CD1c-positive myeloid dendritic cell (primary cell): ENCODE measurements at regions not wholly inside any gene's neighbourhood (a gene's known extent, or its start where the extent isn't known, plus 50 kb on each side); places are given as distances from the start of the nearest gene placed in this dataset.
"Not testable (repeated sequence)": the region's sequence is repeated elsewhere in the genome, so short reads cannot be mapped to it uniquely, and the experiment has no call there.

Experiments used
- DNase-seq: peaks from one replicate; pipeline ENCODE4 v3.0.0-alpha.2; 2016; ENCODE audit errors: extremely low spot score

DNA sequence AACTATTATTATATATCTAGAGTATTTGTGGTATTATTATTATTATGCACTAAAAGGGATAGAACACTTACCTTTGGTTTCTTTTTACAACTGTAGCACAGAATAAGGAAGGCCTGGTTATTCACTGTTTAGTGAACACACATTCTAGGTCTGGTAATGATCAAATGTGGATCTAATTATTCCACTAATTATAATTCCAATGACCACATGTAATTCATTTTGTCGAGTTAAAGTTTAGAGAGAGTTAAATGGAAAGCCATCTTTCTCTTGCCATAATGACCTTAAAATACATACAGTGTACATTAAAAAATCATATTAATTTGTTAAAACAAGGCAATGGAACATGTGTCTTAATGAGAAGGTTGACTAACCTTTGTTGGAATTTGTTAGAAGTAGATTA is 147.8 kb downstream of the SEM1 start:
- no peak for DNase-seq

GRCh38 chr7:96558530-96558929 is 151.1 kb downstream of the SEM1 start:
- no peak for DNase-seq

- no peak for DNase-seq
Measured at GRCh38 chr7:96558093-96558492, 151.6 kb downstream of the SEM1 start.

GRCh38 chr7:96557598-96557997 is 152.0 kb downstream of the SEM1 start:
- not testable (repeated sequence) for DNase-seq

- DNase-seq = no peak
Measured at GRCh38 chr7:96548664-96549063, 161.0 kb downstream of the SEM1 start.

DNA sequence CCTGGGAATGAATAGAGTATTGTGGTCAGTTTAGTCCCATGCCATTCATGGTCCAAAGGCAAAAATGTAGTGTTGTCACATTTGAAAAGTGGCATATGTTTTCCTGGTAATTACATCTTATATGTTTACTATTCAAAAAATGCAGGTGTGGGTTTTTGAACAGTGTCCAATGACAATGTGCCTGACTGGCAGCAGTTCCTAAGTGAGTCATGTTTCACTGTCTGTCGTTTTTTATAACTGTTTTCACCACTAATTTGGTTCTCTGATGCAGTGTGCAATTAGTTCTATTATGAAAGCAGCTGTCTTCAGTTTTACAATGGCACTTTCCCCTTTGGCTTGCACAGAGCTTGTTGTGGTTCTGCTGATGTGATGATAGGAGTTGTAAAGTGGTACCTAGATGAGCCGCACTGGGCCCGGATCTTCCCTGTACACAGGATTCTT is 162.3 kb downstream of the SEM1 start:
- DNase-seq = no peak

DNA sequence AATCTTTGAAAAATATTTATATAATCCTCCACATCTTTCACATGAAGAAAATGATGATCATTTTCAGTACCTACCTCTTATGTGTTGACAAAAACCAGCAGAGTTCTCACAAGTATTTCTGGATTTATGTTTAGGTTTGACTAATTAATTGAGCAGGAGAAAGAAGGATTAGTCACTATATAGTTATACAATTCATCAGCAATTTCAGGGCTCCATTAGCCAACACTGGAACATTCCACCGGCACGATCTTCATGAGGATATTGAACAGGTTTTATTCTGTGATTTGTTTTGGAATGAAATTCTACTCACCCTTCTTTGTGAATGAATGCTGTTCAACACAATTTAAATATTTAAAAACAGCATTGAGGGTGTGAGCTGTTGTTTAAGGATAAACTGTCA is 163.2 kb downstream of the SEM1 start:
- no peak for DNase-seq

DNA sequence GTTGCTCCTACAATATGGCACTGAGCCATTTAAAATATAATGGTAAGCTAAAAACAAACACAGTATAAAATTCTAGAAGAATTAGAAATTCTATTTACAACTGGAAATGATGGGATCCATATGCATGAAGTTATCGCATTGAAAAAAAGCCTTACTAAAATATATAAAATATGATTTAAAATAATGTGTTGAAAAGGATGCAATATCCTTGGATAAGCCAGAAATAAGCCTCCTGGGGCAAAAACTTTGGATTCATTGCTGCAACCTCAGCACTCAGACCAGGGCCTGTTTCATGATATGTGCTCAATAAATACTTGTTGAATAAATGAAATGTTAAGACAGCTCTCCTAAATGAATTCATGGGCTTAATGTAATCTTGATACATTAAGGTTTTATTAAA is 170.2 kb downstream of the SEM1 start:
- DNase-seq = no peak

DNA sequence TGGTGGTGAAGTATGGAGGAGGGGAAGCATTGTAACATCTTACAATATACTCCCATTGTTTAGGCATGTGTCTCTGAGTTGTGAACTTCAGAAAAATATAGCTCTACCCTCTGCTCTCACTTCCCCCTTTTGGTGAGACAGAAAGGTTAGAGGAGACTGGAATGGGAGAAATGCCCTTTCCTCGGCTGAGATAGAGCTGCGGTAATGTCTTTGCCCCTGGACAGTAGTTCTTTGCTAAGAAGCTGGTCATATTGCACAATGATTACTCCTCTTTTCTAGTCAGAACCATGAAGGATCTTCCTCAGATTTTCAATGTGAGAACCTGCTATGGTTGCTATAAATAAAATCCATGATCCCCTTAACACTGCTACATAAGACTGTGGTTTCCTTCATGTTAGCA is 171.0 kb downstream of the SEM1 start:
- peak; percentile 28 for DNase-seq

DNA sequence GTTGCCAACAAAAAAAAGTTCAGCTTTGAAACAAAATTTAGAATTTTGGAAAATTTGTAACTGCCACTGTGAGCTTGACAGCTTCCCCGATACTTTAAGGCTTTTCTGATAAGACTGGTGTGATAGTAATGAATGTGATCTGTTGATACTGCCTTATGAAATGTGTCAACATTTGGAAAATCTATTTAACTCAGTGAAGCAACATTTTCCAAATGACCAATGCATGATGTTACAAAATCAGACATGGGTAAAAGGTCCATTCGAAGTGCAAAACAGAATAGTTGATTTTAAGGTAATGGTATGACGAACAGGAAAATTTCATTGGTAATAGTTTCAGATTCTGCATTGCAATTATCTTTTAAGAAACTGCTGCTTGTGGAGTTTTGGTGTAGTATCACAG is 175.4 kb downstream of the SEM1 start:
- DNase-seq = no peak

- no peak for DNase-seq
Measured at GRCh38 chr7:96532428-96532935, 177.2 kb downstream of the SEM1 start.

DNA sequence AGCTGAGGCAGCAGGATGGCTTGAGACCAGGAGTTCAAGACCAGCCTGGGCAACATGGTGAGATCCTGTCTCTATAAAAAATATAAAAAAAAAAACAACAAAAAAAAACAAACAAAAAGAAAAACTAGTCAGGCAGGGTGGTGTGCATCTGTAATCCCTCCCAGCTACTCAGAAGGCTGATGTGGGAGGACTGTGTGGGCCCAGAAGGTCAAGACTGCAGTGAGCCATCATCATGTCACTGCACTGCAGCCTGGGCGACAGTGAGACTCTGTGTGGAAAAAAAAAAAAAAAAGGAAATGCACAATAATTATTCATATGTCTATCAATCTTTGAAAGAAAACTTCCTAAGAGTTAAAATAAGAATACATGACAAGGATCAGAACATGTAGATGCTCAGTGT is 178.3 kb downstream of the SEM1 start:
- no peak for DNase-seq

GRCh38 chr7:96530786-96531185 is 178.9 kb downstream of the SEM1 start:
- DNase-seq = no peak

- DNase-seq = no peak
Measured at GRCh38 chr7:96527133-96527827, 182.4 kb downstream of the SEM1 start.

DNA sequence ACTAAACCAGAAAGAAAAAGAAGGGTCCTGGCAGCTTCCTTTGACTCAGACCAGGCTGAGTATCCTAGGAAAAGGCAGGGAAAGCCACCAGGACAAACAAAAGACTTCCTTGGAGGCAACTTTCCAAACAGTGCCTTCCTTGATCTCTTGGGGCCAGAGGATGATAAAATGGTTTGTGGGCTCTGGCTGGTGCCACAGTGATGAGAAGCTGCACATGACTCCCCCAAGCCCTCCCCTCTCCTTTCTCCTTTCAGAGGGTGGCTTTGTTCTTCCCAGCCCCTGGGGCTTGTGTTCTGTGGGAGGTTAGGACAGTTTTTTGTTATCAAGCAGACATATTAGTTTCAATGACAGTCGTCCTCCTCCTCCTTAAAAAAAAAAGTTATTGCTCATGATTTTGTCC is 183.2 kb downstream of the SEM1 start:
- DNase-seq = no peak

GRCh38 chr7:96521068-96521894 is 188.4 kb downstream of the SEM1 start:
- no peak for DNase-seq

GRCh38 chr7:96508371-96508770 is 186.5 kb upstream of the SLC25A13 start:
- DNase-seq = no peak

GRCh38 chr7:96503597-96503996 is 181.7 kb upstream of the SLC25A13 start:
- no peak for DNase-seq

DNA sequence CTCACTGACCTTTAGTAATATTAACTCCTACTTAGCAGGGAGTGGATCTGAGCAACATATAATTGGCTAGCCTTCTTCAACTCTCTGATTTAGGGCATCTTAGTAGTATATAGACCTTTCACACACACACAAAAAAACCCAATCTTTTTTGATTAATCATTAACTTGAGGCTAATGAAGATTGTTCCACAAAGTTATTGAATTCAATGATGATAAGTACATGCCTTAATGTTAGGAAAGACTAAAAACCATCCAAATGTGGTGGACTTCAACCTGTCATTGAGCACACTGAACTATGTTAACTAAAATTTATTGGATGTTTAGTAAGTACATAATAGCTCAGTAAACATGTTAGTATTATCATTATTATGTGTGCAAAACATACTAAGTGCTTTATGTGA is 179.4 kb upstream of the SLC25A13 start:
- no peak for DNase-seq

GRCh38 chr7:96499532-96499931 is 177.6 kb upstream of the SLC25A13 start:
- no peak for DNase-seq

GRCh38 chr7:96497567-96497966 is 175.7 kb upstream of the SLC25A13 start:
- DNase-seq = no peak

DNA sequence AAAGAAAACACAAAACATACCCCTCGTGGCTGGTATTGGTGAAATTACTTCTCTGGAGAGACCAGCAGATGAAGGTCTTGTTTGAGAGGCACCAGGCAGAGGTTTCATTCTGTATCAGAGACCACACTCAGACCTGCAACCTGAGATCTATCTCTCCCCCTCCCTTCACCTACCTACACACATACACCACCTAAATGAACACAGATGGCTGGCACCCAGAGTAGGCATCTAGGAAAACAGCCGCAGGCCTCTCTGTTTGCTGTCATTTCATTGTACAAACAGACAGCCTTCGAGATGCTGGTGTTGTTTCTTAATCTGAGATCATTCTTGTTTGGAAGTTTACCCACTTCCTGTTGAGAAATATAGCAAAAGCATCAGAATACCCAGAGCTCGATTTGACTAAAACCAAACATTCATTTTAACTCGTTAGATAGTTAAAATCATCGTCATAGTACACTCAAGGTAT is 173.9 kb upstream of the SLC25A13 start:
- DNase-seq = no peak

DNA sequence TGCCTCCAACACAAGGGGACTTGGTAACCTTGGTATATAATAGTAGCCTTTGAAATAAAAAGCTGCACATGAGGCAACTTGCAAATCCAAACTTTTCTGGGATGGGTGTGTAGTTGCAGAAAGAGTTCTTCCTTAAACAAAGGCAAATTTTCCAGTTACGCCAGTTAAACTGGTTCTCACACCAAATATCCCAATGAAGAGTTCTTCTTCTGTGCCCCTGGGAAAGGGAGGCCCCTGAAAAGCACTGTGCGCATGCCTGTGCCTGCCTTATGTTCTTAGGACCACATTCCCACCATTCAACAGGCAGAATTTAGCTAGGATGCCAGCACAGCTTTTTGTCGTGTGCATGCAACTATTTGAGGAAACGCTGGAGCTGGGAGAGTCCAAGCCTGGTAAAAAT is 164.8 kb upstream of the SLC25A13 start:
- DNase-seq = no peak
